Mesenchymal stem cell (in vitro differentiated cells and primary cell): ENCODE measurements at regions not wholly inside any gene's neighbourhood (a gene's known extent, or its start where the extent isn't known, plus 50 kb on each side); places are given as distances from the start of the nearest gene placed in this dataset.

Experiments used
- DNase-seq: peaks from one replicate; pipeline ENCODE4 v3.0.0-alpha.2; 2013
- H2AFZ ChIP-seq: one replicate; pipeline ENCODE4 v1.6.1; 2013; ENCODE audit warnings: low read depth, mild to moderate bottlenecking, control low read depth, inconsistent platforms, low read length, moderate library complexity
- H2AK5ac ChIP-seq: 2 replicates; pipeline ENCODE4 v1.6.1; 2013; ENCODE audit warnings: low read length, moderate library complexity, mild to moderate bottlenecking, inconsistent platforms; ENCODE audit not compliant: severe bottlenecking
- H2BK120ac ChIP-seq: one replicate; pipeline ENCODE4 v1.6.1; 2013; ENCODE audit warnings: low read depth, mild to moderate bottlenecking, inconsistent platforms, low read length, moderate library complexity
- H2BK12ac ChIP-seq, 2 experiments: one replicate each; pipeline ENCODE4 v1.6.1; 2013; ENCODE audit warnings: inconsistent platforms in 2 of 2, low read length in 2 of 2, mild to moderate bottlenecking in 2 of 2, moderate library complexity in 2 of 2, control low read depth in 1 of 2
- H2BK15ac ChIP-seq: one replicate; pipeline ENCODE4 v1.6.1; 2013; ENCODE audit warnings: mild to moderate bottlenecking, low read depth, inconsistent platforms; ENCODE audit not compliant: poor library complexity, severe bottlenecking
- H2BK5ac ChIP-seq: 2 replicates; pipeline ENCODE4 v1.6.1; 2013; ENCODE audit warnings: low read depth, mild to moderate bottlenecking, low read length, control low read depth, inconsistent platforms; ENCODE audit not compliant: poor library complexity, severe bottlenecking
- H3K14ac ChIP-seq, 2 experiments: one replicate each; pipeline ENCODE4 v1.6.1; 2013; ENCODE audit warnings: inconsistent platforms in 2 of 2, low read length in 2 of 2, control low read depth in 1 of 2, mild to moderate bottlenecking in 1 of 2, moderate library complexity in 1 of 2
- H3K18ac ChIP-seq, 2 experiments: one replicate each; pipeline ENCODE4 v1.6.1; 2013; ENCODE audit warnings: inconsistent platforms in 2 of 2, low read length in 2 of 2, control low read depth in 1 of 2, low read depth in 1 of 2, mild to moderate bottlenecking in 1 of 2
- H3K23ac ChIP-seq, 2 experiments: one replicate each; pipeline ENCODE4 v1.6.1; 2013; ENCODE audit warnings: inconsistent platforms in 2 of 2, low read length in 2 of 2, mild to moderate bottlenecking in 2 of 2, moderate library complexity in 2 of 2, control low read depth in 1 of 2
- H3K27ac ChIP-seq: 2 replicates; pipeline ENCODE4 v1.5.1; 2013; ENCODE audit warnings: mild to moderate bottlenecking, moderate library complexity, low read length, control low read depth, inconsistent platforms; ENCODE audit not compliant: poor library complexity, severe bottlenecking
- H3K27me3 ChIP-seq, 2 experiments: 2 replicates each; pipeline versions ENCODE4 v1.6.1 to v1.7.0; 2013; ENCODE audit warnings: low read length in 2 of 2, mild to moderate bottlenecking in 2 of 2, moderate library complexity in 2 of 2, control low read depth in 1 of 2, inconsistent platforms in 1 of 2; ENCODE audit not compliant: control insufficient read depth in 1 of 2, insufficient read depth in 1 of 2
- H3K36me3 ChIP-seq, 2 experiments: 2 replicates each; pipeline versions ENCODE4 v1.6.1 to v1.7.0; 2013; ENCODE audit warnings: low read length in 2 of 2, control low read depth in 1 of 2, inconsistent platforms in 1 of 2, low read depth in 1 of 2, mild to moderate bottlenecking in 1 of 2; ENCODE audit not compliant: insufficient read depth in 2 of 2, control insufficient read depth in 1 of 2
- H3K4ac ChIP-seq, 2 experiments: one replicate each; pipeline ENCODE4 v1.6.1; 2013; ENCODE audit warnings: inconsistent platforms in 2 of 2, low read length in 2 of 2, mild to moderate bottlenecking in 2 of 2, moderate library complexity in 2 of 2, control low read depth in 1 of 2, low read depth in 1 of 2
- H3K4me1 ChIP-seq: 2 replicates; pipeline ENCODE4 v1.6.1; 2013; ENCODE audit warnings: low read depth, low read length, control low read depth; ENCODE audit not compliant: control insufficient read depth, insufficient read depth
- H3K4me2 ChIP-seq: 2 replicates; pipeline ENCODE4 v1.6.1; 2013; ENCODE audit warnings: low read length, mild to moderate bottlenecking, inconsistent platforms; ENCODE audit not compliant: poor library complexity, severe bottlenecking
- H3K4me3 ChIP-seq, 2 experiments: 2 replicates each; pipeline versions ENCODE4 v1.5.1 to v1.7.0; 2013; ENCODE audit warnings: low read length in 2 of 2, mild to moderate bottlenecking in 2 of 2, control low read depth in 1 of 2, low read depth in 1 of 2; ENCODE audit not compliant: insufficient read depth in 1 of 2
- H3K79me1 ChIP-seq: replicated peaks from 2 replicates; pipeline ENCODE4 v1.6.1; 2013; ENCODE audit warnings: mild to moderate bottlenecking, control low read depth, low read length, inconsistent platforms; ENCODE audit not compliant: poor library complexity, severe bottlenecking
- H3K9ac ChIP-seq: 2 replicates; pipeline ENCODE4 v1.7.0; 2013; ENCODE audit warnings: mild to moderate bottlenecking, low read length, moderate library complexity
- H3K9me3 ChIP-seq: 2 replicates; pipeline ENCODE4 v1.7.0; 2013; ENCODE audit warnings: mild to moderate bottlenecking, low read length; ENCODE audit not compliant: control insufficient read depth
- H4K8ac ChIP-seq: one replicate; pipeline ENCODE4 v1.6.1; 2013; ENCODE audit warnings: inconsistent platforms, mild to moderate bottlenecking, low read length, moderate library complexity
- H4K91ac ChIP-seq: one replicate; pipeline ENCODE4 v1.6.1; 2013; ENCODE audit warnings: mild to moderate bottlenecking, low read length, inconsistent platforms
- WGBS: methylation state at CpG from one replicate; pipeline ENCODE4 v1.1.7; 2013; ENCODE audit warnings: mixed read lengths; 5-methylcytosine and 5-hydroxymethylcytosine counted together

DNA sequence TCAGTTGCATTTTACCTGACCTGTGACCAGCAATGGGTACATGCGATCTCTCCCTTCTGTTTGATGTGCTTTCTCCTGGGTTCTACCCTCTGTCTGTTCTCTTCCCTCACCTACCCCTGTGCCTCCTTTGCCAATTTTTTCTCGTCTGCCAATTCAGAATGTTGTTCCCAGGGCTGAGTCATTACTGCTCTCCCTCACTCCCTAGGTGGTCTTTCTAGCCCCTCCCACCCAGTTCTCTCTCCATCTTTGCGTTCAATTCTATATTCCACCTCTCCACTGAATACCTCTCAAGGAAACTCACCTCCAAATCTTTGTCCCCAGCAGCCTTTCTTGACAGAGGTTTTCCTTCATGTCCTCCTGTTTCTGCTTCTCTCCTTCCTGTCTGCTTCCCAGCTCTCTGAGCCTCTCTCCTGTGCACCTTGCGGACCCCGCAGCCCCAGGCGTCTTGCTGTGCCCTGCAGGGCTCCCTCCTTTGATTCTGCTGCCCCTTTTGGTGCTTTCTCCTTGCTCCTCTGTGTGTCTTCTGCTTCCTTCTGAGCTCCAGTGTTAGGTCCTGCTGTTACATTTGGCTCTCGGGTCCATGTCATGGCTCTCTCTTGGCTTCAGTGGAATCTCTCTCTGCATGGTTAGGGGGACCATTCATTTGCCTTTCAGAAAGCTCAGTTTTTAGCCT is 398.2 kb upstream of the TPM1 start:
- peaks cover 4% of the 10 kb centered on the region for H3K4me1 ChIP-seq
- no peak overlapping the region for H3K23ac ChIP-seq
- no peak overlapping the region for H2BK120ac ChIP-seq
- no peak overlapping the region for H3K14ac ChIP-seq
- WGBS = 72% methylated on average over 7 of the region's 7 CpGs
- no peak overlapping the region for H3K18ac ChIP-seq
- no peak overlapping the region for H2BK15ac ChIP-seq
- no peak overlapping the region for H2BK12ac ChIP-seq
- H3K27me3 ChIP-seq = no peaks in the 10 kb centered on the region
- no peak overlapping the region for H3K4me2 ChIP-seq
- no peak overlapping the region for H2AK5ac ChIP-seq
- H3K36me3 ChIP-seq = peaks cover 4 to 5% of the 10 kb centered on the region in 2 experiments
- no peak overlapping the region for H3K4ac ChIP-seq
- H2BK5ac ChIP-seq = no peak overlapping the region
- H2AFZ ChIP-seq = no peak overlapping the region
- peak overlapping the region; percentile 45 for H4K8ac ChIP-seq
- H3K79me1 ChIP-seq = peaks cover 16% of the 10 kb centered on the region
- no peak overlapping the region for H3K4me3 ChIP-seq
- H3K9ac ChIP-seq = no peak overlapping the region
- no peak for DNase-seq
- no peaks in the 10 kb centered on the region for H3K9me3 ChIP-seq
- H4K91ac ChIP-seq = no peak overlapping the region
- no peak overlapping the region for H3K27ac ChIP-seq

DNA sequence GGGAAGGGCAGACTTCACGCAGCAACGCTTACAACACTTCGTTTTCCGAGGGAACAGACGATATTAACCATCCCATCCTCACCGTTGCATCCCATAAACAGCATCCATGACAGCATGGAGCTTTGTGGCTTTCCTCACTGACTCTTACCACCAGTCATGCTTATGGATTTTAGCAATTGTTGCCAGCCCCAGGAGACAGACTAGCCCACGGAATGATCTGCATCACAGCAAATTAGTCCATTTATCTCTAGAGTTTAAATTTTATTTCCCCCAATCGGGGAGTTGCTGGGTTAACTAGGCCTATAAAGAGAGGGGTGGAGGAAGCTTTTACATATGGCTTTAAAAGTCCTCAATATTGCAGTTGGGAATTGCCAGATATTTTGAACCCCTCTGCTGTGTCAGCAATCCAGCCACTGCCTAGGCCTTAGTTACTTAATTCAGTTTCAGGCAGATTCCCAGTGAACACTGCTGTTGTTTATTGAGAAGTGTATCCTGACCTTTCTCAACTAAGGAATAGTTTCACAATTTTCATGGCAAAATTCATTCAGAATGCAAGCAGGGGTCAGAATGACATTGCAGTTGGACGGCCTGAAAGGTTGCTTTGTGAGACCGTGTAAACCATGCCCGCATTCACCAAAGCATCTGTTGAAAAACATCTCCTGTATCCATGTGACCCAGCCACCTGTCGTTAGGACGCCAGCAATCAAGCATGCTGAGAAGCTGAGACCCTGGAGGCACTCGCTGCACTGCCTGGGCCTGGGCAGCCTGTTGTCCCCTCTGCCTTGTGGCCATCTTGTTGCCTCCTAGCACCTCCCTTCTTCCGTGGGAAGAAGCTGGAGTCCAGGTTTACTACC is 397.4 kb upstream of the TPM1 start:
- Histone ChIP-seq H3K4me1 (peaks cover 6% of the 10 kb centered on the region), H3K27ac (no peak overlapping the region), H3K23ac (no peak overlapping the region), H4K8ac (no peak overlapping the region), H3K79me1 (peaks cover 15% of the 10 kb centered on the region), H3K9ac (peak overlapping the region; percentile 5), H3K4me3 (no peak overlapping the region), H2BK15ac (no peak overlapping the region), H3K9me3 (no peaks in the 10 kb centered on the region), H3K4ac (no peak overlapping the region), H2BK12ac (no peak overlapping the region), H2AFZ (no peak overlapping the region), H3K18ac (no peak overlapping the region), H3K4me2 (no peak overlapping the region), H3K36me3 (peaks cover 5 to 6% of the 10 kb centered on the region in 2 experiments), H4K91ac (peak overlapping the region; percentile 35), H2AK5ac (peak overlapping the region; percentile 13), H2BK5ac (no peak overlapping the region), H3K27me3 (no peaks in the 10 kb centered on the region), H2BK120ac (no peak overlapping the region), H3K14ac (no peak overlapping the region)
- 86% methylated on average over 14 of the region's 15 CpGs for WGBS
- no peak for DNase-seq

DNA sequence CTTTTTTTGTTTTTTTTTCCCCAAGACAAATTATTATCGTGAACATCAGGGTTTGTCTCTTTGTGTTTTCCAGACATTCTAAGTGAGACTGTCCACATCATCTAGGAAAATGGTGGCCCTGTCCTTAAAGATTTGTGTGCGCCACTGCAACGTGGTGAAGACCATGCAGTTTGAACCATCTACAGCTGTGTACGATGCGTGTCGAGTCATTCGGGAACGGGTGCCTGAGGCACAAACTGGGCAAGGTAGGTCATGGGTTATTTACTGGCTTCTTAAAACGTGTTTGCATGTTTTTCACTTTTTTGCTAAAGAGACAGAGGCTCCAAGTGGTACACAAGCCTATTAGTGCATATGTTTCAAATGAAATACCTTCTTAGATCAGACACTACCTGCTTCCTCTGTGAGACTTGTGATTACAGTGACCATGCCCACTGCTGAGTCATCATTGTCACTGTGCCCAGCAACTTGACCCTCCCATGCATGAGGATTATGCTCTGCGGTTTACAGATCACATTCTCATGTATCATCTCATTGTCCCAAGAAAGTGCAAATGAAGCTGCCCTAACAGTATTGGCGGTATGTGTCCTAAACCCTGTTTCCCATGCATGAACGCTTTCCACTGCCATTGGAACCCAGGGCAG is 395.2 kb upstream of the TPM1 start:
- H3K4me1 ChIP-seq = peaks cover 6% of the 10 kb centered on the region
- no peak overlapping the region for H3K23ac ChIP-seq
- H3K9ac ChIP-seq = no peak overlapping the region
- peaks cover 10% of the 10 kb centered on the region for H3K79me1 ChIP-seq
- peak; percentile 41 for DNase-seq
- peak overlapping the region; percentile 69 for H2AK5ac ChIP-seq
- H2BK15ac ChIP-seq = no peak overlapping the region
- peak overlapping the region in 1 of 2 experiments; percentile 50 for H3K18ac ChIP-seq
- no peak overlapping the region for H2AFZ ChIP-seq
- H3K4ac ChIP-seq = no peak overlapping the region
- H3K36me3 ChIP-seq = peaks cover 5 to 20% of the 10 kb centered on the region in 2 experiments
- H3K27me3 ChIP-seq = no peaks in the 10 kb centered on the region
- no peak overlapping the region for H3K27ac ChIP-seq
- H4K8ac ChIP-seq = no peak overlapping the region
- H3K14ac ChIP-seq = no peak overlapping the region
- H3K4me3 ChIP-seq = no peak overlapping the region
- no peak overlapping the region for H3K4me2 ChIP-seq
- WGBS = 93% methylated on average over 12 of the region's 12 CpGs
- no peak overlapping the region for H2BK5ac ChIP-seq
- H4K91ac ChIP-seq = no peak overlapping the region
- no peak overlapping the region for H2BK120ac ChIP-seq
- no peak overlapping the region for H2BK12ac ChIP-seq
- H3K9me3 ChIP-seq = no peaks in the 10 kb centered on the region
